ENCODE measurements at regions not wholly inside any gene's neighbourhood (a gene's known extent, or its start where the extent isn't known, plus 50 kb on each side); places are given as distances from the start of the nearest gene placed in this dataset.

DNA sequence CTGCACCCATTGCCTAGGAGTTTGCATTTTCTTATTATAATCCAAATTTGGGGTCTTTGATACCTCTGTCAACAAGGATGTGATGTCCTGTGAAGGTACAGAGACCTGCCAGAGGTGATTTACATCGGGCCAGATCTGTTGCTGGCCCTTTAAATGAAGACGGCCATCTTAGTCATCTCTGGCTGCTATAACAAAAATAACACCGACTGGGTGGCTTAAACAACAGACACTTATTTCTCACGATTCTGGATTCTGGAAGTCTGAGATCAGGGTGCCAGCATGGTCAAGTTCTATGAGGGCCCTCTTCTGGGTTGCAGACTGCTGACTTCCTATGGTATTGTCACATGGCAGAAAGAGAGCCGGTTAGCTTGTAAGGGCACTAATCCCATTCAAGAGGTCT is 75.7 kb downstream of the F11 start:
- no peak for TF ChIP-seq EZH2 (IDR thresholded peaks at IDR 0.05; ENCODE audit: insufficient read depth, poor library complexity, severe bottlenecking)
- TF ChIP-seq EZH2phosphoT487 (IDR thresholded peaks at IDR 0.05; ENCODE audit: insufficient read depth, low read depth) = no peak
